ENCODE measurements at regions not wholly inside any gene's neighbourhood (a gene's known extent, or its start where the extent isn't known, plus 50 kb on each side); places are given as distances from the start of the nearest gene placed in this dataset.

DNA sequence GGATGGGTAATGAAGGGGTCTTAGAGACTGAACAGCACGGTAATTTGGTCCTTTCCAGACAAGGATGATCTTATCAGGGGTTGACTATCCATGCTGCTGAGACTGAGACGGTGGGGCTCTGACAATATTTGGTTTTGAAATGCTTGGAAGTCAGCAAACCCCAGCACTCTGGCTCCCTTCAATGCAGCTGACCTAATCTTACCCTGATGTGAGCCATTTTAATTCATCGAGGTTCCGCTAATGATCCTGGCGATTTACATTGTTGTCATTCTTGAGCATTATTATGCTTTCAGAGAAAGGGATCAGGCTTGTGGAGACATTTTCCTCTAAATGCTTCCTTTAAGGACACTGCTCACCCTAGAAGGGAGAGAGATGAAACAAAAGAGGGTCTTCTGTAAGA is 114.6 kb upstream of the BMPER start:
- TF ChIP-seq, protein P1, sequence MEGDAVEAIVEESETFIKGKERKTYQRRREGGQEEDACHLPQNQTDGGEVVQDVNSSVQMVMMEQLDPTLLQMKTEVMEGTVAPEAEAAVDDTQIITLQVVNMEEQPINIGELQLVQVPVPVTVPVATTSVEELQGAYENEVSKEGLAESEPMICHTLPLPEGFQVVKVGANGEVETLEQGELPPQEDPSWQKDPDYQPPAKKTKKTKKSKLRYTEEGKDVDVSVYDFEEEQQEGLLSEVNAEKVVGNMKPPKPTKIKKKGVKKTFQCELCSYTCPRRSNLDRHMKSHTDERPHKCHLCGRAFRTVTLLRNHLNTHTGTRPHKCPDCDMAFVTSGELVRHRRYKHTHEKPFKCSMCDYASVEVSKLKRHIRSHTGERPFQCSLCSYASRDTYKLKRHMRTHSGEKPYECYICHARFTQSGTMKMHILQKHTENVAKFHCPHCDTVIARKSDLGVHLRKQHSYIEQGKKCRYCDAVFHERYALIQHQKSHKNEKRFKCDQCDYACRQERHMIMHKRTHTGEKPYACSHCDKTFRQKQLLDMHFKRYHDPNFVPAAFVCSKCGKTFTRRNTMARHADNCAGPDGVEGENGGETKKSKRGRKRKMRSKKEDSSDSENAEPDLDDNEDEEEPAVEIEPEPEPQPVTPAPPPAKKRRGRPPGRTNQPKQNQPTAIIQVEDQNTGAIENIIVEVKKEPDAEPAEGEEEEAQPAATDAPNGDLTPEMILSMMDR (IDR thresholded peaks at IDR 0.05) = no peak
- no peak for TF ChIP-seq EZH2 (IDR thresholded peaks at IDR 0.05; ENCODE audit: borderline replicate concordance, insufficient read depth, low read depth, low read length, poor library complexity, severe bottlenecking)
